HG03378 (cell line): ENCODE measurements at regions not wholly inside any gene's neighbourhood (a gene's known extent, or its start where the extent isn't known, plus 50 kb on each side); places are given as distances from the start of the nearest gene placed in this dataset.
A peak's percentile ranks its signal among the peaks of the same experiment; 100 is the strongest.
"Not testable (repeated sequence)": the region's sequence is repeated elsewhere in the genome, so short reads cannot be mapped to it uniquely, and the experiment has no call there.

Source experiments
- ATAC-seq: cut with Tn5 transposase; IDR thresholded peaks from one replicate; pipeline ENCODE4 v1.9.1; 2021; ENCODE audit warnings: mild to moderate bottlenecking, moderate library complexity; ENCODE audit not compliant: unreplicated experiment

DNA sequence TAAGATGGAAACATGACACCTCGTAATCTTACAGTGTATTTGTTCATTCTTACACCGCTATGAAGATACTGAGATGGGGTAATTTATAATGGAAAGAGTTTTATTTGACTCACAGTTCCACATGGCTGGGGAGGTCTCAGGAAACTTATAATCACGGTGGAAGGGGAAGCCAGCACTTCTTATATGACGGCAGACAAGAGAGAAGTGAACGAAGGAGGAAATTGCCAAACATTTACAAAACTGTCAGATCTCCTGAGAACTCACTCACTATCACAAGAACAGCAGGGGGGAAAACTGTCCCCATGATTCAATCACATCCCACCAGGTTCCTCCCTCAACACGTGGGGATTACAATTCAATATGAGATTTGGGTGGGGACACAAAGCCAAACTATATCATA lies 282.3 kb downstream of the HGF start:
- ATAC-seq, result no peak

DNA sequence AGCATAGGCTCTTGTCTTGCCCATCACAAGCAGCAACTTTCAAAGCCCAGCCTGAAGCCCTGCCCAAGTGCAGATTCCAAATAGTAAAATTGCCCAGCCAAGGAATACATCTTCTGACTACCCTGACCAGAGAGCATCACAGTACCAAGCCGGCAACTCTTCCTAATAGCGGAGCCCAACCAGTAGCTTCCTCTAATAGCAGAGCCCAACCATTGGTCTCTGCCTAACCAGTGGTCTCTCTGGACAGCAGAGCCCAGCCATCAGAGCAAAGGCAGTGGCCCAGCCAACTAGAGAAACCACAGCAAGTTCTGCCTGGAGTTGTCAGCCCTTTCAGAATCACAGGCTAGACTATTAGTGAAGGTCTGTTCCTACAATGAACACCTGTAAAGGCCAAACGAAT lies 285.6 kb downstream of the HGF start:
- no peak for ATAC-seq

DNA sequence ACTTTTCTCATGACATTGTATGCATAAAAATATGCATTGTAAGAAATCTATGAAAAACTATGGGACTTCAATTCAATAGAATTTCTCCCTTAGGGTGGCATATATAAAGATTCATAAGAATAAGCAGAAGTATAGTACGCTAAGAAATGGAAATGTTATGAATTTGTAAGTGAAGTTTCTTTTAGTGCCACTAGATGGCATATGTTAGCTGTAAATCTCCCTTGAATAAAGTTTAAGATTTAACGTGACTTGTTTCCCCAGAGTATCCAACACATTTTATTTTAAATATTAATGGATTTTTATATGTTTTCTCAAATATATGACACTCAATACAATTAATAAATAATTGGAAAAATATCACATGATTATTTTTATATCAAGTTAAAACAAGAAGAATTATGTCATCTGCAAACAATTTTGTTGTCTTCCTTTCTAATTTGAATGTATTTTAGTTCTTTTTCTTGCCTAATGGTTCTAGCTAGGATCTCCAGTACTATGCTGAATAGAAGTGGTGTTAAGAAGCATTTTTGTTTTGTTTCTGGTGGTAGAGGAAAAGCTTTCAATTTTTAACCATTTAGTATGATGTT lies 287.2 kb downstream of the HGF start:
- ATAC-seq, result peak; percentile 87

DNA sequence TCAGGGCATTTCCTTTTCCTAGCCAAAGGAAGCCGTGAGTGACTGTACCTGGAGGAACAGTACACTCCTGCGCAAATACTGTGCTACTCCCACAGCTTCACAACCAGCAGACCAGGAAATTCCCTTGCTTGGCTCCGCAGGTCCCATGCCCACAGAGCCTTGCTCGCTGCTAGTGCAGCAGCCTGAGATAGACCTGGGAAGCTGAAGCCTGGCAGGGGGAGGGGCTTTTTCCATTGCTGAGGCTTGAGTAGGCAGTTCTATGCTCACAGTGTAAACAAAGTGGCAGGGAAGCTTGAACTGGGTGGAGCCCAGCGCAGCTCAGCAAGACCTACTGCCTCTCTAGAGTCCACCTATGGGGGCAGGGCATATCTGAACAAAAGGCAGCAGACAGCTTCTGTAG lies 291.2 kb downstream of the HGF start:
- ATAC-seq, result no peak

DNA sequence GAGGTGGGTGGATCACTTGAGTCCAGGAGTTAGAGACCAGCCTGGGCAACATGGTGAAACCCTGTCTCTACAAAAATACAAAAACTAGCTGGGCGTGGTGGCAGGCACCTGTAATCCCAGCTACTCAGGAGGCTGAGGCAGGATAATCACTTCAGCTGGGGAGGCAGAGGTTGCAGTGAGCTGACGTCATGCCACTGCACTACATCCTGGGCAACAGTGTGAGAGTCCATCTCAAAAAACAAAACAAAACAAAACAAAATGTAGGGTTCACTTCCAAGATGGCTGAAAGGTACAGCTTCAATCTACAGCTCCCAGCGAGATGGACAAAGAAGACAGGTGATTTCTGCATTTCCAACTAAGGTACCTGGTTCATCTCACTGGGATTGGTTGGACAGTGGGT lies 291.6 kb downstream of the HGF start:
- not testable (repeated sequence) for ATAC-seq

DNA sequence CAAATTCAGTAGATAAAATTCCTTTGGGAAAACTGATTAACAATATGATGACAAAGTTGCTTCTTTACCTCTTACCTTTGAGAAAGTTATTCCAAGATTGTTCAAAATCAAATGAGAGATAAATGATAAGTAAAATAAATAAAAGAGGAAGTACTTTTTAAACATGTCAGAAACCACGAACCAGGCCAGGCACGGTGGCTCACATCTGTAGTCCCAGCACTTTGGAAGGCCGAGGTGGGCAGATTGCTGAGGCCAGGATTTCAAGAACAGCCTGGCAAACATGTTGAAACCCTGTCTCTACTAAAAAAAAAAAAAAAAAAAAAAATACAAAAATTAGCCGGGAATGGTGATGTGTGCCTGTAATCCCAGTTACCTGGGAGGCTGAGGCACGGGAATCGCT lies 296.6 kb downstream of the HGF start:
- ATAC-seq, result no peak

DNA sequence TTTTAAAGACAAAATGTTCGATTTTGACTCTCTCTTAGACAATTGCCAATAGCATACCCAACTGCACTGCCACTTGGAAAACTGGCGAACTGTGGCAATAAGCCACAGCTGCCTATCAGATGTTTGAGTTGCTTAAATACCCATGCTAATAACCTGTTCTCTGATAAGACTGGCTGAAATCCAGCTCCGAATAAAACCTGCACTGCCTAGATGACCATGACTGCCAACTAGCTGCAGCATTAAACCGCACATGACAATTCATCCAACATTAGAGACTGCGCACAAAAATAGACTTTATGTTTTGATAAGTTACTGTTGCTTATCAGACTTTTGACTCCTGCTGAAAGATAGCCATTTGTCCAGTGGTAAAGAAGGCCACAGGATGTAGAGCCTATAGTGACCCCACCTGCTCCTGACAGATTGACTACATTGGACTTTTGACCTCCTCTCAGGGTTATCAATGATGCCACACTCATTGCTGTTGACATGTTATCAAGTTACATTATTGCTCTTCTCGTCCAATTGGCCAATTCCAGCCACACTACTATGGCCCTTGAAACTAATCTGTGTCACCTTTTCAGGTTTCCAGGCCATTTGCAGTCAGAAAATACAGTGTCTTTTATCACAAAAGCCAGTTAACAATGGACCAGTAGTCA lies 299.0 kb downstream of the HGF start:
- ATAC-seq, result no peak

DNA sequence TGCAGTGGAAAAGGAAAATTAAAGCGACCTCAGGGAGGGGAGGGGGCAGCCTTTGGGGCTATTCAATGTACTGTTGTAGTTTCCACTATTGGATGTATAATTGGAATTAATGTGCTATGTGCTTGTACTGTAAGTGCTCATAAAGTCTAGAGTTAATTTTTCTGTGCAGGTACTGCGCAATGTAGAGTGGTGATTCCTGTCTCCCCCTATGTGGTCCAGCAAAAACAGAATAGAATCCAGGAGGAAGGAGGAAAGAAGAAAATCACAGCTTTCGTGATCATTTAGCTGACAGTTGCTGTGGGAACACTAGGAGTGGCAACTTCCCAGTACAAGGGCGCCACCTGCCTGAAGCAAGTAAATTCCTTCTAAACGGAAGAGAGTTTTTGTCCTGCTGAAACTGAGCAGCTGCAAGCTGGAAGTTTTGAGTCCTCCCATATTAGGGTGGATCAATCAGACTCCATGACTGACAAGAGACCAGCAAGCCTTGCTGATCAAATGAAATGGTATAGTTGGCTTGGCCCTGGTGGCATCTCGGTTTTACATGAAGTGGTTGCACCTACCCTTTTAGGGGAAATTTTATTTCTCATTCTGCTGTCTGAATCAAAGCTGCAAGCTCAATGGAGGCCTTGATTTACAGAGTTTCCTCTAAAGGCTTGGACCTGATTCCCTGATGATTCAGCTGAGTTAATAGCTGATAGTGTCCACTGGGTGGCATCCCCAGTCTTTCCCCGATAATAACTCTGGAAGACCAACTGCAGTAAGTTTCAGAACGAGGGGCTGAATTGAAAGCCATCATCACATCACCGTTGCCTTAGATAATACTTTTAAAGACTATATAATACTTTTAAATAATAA lies 299.8 kb downstream of the HGF start:
- peak; percentile 75 for ATAC-seq

DNA sequence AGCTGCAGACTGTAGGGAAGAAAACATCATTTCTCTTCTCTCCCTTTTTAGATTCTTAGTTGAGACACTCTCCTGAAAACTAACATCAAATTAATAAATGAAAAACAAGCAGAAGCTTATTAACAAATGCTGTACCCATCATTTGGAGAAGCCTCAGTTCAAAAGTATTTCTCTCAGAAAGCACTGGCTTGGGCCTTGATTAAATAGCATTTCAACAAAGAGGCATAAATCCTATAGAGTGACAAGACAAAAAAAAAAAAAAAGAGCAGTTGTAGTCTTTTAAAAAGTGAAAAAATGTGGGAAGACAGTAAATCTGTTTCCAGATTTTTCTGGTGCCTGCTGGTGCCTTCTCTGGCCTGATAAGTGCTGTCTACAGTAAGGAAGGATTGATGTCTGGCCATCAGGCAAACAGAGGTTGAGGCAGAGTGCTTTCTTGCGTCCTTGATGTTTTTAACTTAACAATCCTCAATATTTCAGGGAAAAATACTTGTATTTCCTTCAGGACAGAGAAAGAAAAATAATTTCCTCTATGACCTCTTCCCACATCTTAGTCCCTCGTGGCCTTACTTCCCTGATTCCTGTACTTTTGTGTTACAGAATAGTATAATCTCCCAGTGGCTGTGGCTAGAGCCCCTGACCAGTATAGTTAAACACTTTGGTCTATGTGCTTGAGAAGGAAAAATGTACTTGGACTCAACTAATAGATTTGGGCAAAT lies 300.5 kb downstream of the HGF start:
- no peak for ATAC-seq

DNA sequence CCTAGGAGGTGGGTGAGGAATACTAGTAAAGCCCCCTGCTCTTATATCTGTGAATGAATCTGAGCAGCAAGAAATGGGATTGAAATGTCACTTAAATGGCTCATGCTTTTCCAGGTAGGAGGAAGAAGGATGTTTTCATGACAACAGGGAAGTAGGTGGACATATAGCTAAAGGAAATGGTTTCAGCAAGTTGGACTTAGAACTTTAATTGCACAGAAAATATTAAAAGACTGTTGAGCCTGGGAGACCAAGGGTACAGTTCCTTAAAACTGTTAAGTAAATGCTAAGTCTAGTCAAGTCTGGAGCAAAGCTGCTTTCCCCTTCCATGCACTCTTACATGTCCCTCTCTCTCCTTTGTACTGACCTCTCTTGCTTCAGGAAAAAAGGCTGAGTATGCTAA lies 301.3 kb downstream of the HGF start:
- no peak for ATAC-seq

DNA sequence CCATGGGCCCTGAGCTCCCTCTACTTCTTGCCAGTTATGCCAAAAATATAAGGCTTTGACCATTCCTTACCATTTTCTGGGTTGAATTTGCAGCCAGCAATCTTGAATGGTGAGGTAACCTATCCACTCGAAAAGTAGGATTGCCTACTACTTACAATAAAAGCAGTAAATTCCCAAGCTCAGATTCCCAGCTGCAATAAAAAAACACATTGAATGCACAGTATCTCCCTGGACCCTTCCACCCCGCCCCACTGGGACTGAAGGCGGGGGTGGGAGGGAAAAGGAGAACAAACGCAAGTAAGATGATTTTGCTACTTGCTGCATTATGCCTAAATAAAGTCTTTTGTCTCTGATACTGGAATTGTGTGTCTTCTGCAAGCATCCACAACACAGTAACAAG lies 301.9 kb downstream of the HGF start:
- ATAC-seq, result no peak

DNA sequence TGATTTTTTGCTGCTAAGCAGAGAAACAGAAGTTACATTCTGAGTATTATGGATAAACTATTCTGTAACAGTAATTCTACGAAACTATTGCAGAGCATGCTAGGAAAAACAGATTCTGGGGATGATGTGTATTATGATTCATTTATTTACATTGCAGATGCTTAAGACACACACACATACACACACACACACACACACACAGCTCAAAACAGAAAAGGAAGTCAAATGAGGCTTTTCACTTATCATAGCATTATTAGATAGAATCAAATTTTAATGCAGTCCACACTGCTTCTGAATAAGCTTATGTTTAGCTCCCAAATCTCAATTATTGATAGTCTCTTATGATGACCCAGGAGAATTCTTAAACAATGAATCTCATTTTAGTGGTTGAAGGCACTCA lies 307.2 kb downstream of the HGF start:
- ATAC-seq, result no peak

DNA sequence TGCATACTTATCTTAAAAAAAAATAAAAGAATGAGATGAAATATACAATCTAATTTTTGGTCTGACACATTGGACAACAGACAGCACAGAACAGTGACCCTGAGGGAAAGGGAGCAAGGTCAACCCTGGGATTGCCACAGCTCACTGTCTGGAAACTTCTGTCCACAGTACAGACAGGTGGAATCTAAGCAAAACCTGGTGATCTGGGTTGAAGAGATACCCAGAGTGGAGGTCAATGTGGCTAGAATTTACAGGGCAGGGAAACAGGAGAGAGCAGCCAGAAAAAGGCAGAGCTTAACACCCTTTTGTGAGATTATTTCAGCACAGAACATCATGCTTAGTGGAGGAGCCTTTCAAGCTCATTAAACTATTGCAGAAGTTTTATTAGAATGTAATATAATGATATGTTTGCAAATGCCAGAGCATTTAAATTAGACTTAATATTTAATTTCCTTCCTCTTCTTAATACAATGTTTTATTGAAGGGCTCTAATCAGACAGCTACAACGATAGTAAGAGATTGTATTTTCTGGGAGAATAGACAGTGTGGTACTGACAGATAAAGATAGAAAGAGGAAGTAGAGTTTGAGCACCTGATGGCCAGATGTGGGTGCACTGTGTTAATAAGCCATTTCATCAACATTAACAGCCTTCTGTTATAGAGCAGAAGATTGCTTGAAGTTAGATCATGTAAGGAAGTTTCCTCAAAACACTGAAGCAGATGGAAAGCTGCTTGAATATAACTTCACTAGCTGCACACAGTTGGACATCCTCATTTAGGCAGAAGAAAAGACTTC lies 309.4 kb downstream of the HGF start:
- no peak for ATAC-seq

DNA sequence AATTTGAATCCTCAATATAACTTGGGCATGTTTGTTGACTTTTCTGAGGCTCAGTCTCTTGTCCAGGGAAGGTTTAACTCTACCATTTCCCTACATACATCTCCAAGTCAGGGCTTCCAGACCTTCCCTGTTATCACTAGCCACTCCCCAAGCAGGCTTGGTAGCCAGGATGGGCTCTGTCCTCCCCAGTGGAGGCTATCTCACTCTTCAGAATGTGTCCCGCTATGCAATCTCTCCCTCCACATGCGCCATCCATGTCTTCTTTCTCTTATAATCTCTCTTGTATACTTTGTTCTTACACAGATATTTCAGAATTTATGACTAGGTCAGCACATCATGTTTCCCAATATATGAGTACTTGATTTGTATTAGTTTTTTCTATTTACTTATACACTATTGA lies 310.4 kb downstream of the HGF start:
- ATAC-seq, result no peak

DNA sequence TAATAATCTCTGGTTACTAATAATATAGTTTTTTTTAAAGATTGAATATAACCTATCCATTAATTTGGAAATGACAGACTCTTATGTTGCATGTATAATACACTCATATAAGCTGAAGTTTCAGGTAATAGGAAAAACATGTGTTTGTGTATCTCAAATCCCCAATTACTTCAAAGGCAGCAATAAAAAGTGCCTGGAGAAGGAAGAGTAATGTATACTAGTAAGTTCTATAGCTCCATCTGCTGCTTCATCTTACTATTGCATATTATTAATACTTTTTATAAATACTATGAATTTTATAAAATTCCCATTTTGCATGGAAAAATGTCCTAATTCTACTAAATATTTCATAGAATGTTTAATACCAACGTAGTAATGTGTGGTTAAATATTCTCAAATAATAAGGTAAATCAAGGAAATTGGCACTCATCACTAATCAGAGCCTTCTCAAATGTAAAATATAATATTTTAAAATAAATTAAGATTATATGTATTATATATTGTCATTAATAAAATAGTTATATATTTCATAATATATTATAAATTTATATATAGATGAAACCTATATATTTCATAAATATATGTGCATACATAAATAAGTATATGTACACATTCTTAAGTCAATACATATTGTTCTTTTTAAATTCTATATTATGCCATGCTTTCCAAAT lies 311.9 kb downstream of the HGF start:
- no peak for ATAC-seq

DNA sequence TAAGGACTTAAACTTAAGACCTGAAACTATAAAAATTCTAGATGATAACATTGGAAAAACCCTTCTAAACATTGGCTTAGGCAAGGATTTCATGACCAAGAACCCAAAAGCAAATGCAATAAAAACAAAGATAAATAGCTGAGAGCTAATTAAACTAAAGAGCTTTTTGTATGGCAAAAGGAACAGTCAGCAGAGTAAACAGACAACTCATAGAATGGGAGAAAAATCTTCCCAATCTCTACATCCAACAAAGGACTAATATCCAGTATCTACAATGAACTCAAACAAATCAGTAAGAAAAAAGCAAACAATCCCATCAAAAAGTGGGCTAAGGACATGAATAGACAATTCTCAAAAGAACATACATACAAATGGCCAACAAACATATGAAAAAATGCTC lies 316.1 kb downstream of the HGF start:
- ATAC-seq, result not testable (repeated sequence)

DNA sequence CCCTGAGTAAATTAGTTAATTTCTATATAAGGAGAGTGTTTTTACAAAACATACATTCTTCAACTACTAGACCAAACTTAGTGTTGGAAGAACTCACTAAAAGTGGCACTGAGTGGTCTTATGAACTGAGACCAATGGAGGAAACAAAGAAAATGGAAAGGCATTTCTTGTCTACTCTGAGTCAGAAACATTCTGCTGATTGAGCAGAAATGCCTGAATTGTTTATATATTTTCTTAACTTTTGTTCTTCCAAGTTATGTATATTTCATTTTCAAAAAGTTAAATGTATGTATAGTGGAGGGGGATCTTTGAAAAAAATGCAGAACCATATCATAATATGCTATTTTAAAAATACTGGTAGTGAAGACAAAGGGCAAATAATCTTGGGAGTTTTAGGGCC lies 320.7 kb downstream of the HGF start:
- no peak for ATAC-seq

DNA sequence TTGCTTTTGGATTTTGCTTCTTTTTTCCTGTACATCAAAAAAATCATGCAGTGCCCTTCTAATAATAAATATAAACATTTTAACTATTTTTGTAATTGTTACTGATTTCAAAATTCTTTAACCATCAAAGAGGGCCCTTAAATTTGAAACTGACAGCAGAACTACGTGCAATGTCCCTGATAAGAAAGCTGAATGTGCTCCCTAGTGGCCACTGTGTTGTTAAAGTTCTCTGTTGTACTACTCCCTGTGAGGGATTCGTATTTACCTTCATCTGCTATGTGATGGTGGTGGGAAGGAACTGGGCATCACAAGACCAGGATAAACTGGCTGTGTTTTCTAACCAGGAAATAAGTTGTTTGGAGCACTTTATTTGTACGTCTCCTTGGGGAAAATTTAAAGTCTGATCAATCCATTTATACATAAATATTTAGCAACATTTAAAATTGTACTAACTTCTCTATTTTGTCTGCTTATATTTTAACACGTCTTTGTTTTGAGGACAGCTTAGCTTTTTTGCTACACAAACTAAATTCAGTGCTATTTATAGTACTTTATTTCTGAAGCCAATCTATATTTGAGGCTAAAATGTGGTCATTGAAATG lies 322.4 kb downstream of the HGF start:
- no peak for ATAC-seq

DNA sequence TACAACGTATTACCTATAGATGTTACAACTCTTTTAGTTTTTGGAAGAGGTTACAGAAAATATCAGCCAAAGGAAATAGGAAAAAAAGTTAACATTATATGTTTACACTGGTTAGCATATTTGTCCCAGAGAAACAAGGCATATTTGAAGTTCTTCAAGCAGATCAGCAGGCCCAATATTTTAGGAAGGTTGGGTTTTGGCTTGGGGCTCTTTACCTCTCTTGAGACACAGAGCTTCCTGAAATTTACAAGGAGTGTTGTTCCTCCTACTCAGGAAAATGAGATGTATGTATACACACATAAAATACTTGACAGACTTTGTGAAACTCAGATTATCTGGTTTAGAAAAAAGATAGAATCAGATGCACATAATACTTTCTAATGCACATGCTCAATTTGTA lies 323.6 kb downstream of the HGF start:
- no peak for ATAC-seq

DNA sequence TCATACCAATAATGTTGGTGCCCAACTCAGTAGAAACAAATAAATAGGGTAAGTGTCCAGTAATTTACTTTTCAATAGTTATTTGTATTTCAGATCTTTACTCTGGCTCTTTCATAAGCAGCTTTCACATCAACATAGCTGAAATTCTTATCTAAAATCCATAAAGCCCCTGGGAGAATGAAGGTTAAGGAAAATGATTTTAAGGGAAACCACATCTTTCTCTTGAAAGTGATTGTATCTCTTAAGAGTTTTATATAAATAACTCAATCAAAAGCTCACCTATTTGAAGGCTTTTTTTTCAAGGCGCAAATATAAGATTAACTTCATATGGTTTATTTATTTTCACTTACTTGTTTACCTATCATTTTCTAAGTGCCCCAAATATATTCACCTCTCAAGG lies 324.4 kb downstream of the HGF start:
- ATAC-seq, result no peak
